GM23338 (cell line): ENCODE measurements at regions not wholly inside any gene's neighbourhood (a gene's known extent, or its start where the extent isn't known, plus 50 kb on each side); places are given as distances from the start of the nearest gene placed in this dataset.

ENCODE experiments used
- EZH2phosphoT487 ChIP-seq: fragments of 200-600 bp; sonication (generic); IDR thresholded peaks from one replicate; pipeline ENCODE4 v1.8.1; 2018; ENCODE audit warnings: antibody characterized with exemption; ENCODE audit not compliant: unreplicated experiment
- JUNB ChIP-seq: IDR thresholded peaks from one replicate; pipeline ENCODE4 v1.6.1; 2016; ENCODE audit warnings: antibody characterized with exemption; ENCODE audit not compliant: unreplicated experiment
- NANOG ChIP-seq: IDR thresholded peaks from 2 replicates; pipeline ENCODE4 v1.6.1; 2016; ENCODE audit warnings: antibody characterized with exemption, borderline replicate concordance
- ZNF114 ChIP-seq: fragments of 250-450 bp; sonication (Bioruptor Pico); IDR thresholded peaks from 2 replicates; pipeline ENCODE4 v1.5.0; 2020; ENCODE audit warnings: mild to moderate bottlenecking, moderate library complexity
- TF ChIP-seq, protein P1 (sequence below): fragments of 250-450 bp; sonication (Bioruptor Pico); IDR thresholded peaks from 2 replicates; pipeline ENCODE4 v1.5.0; 2020; ENCODE audit warnings: mild to moderate bottlenecking, moderate library complexity
- TF ChIP-seq, protein P2 (sequence below), 2 experiments: fragments of 200-600 bp in 1 of 2; sonication (generic) in 1 of 2; conservative IDR thresholded peaks; 2 replicates each; pipeline versions ENCODE4 v1.5.1 to v1.6.1; 2016 to 2017; ENCODE audit warnings: antibody characterized with exemption in 2 of 2, low read depth in 2 of 2, mild to moderate bottlenecking in 2 of 2, moderate library complexity in 1 of 2
- TF ChIP-seq, protein P3 (sequence below): IDR thresholded peaks from 2 replicates; pipeline ENCODE4 v1.6.1; 2016; ENCODE audit warnings: antibody characterized with exemption

DNA sequence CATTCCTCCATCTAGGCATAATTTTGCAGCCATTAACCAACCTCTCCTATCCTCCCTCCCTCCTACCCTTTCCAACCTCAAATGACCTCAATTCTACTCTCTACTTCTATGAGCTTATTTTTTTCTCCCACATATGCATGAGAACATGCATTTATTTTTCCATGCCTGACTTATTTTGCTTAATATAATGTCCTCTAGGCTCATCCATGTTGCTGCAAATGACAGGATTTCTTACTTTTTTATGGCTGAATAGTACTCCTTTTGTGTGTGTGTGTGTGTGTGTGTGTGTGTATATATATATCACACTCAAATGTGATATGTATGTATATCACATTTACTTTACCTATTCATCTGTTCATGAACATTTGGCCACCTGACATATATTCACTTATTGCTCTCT, 339.4 kb downstream of the SIPA1L2 start (continued):
- TF ChIP-seq, protein P1, sequence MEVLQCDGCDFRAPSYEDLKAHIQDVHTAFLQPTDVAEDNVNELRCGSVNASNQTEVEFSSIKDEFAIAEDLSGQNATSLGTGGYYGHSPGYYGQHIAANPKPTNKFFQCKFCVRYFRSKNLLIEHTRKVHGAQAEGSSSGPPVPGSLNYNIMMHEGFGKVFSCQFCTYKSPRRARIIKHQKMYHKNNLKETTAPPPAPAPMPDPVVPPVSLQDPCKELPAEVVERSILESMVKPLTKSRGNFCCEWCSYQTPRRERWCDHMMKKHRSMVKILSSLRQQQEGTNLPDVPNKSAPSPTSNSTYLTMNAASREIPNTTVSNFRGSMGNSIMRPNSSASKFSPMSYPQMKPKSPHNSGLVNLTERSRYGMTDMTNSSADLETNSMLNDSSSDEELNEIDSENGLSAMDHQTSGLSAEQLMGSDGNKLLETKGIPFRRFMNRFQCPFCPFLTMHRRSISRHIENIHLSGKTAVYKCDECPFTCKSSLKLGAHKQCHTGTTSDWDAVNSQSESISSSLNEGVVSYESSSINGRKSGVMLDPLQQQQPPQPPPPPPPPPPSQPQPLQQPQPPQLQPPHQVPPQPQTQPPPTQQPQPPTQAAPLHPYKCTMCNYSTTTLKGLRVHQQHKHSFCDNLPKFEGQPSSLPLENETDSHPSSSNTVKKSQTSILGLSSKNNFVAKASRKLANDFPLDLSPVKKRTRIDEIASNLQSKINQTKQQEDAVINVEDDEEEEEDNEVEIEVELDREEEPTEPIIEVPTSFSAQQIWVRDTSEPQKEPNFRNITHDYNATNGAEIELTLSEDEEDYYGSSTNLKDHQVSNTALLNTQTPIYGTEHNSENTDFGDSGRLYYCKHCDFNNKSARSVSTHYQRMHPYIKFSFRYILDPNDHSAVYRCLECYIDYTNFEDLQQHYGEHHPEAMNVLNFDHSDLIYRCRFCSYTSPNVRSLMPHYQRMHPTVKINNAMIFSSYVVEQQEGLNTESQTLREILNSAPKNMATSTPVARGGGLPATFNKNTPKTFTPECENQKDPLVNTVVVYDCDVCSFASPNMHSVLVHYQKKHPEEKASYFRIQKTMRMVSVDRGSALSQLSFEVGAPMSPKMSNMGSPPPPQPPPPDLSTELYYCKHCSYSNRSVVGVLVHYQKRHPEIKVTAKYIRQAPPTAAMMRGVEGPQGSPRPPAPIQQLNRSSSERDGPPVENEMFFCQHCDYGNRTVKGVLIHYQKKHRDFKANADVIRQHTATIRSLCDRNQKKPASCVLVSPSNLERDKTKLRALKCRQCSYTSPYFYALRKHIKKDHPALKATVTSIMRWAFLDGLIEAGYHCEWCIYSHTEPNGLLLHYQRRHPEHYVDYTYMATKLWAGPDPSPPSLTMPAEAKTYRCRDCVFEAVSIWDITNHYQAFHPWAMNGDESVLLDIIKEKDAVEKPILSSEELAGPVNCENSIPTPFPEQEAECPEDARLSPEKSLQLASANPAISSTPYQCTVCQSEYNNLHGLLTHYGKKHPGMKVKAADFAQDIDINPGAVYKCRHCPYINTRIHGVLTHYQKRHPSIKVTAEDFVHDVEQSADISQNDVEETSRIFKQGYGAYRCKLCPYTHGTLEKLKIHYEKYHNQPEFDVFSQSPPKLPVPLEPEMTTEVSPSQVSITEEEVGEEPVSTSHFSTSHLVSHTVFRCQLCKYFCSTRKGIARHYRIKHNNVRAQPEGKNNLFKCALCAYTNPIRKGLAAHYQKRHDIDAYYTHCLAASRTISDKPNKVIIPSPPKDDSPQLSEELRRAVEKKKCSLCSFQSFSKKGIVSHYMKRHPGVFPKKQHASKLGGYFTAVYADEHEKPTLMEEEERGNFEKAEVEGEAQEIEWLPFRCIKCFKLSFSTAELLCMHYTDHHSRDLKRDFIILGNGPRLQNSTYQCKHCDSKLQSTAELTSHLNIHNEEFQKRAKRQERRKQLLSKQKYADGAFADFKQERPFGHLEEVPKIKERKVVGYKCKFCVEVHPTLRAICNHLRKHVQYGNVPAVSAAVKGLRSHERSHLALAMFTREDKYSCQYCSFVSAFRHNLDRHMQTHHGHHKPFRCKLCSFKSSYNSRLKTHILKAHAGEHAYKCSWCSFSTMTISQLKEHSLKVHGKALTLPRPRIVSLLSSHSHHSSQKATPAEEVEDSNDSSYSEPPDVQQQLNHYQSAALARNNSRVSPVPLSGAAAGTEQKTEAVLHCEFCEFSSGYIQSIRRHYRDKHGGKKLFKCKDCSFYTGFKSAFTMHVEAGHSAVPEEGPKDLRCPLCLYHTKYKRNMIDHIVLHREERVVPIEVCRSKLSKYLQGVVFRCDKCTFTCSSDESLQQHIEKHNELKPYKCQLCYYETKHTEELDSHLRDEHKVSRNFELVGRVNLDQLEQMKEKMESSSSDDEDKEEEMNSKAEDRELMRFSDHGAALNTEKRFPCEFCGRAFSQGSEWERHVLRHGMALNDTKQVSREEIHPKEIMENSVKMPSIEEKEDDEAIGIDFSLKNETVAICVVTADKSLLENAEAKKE (CRISPR knock-in tag), result no peak
- TF ChIP-seq JUNB (no peak), EZH2phosphoT487 (no peak), NANOG (no peak), ZNF114 (CRISPR knock-in tag) (no peak)
- TF ChIP-seq, protein P2, sequence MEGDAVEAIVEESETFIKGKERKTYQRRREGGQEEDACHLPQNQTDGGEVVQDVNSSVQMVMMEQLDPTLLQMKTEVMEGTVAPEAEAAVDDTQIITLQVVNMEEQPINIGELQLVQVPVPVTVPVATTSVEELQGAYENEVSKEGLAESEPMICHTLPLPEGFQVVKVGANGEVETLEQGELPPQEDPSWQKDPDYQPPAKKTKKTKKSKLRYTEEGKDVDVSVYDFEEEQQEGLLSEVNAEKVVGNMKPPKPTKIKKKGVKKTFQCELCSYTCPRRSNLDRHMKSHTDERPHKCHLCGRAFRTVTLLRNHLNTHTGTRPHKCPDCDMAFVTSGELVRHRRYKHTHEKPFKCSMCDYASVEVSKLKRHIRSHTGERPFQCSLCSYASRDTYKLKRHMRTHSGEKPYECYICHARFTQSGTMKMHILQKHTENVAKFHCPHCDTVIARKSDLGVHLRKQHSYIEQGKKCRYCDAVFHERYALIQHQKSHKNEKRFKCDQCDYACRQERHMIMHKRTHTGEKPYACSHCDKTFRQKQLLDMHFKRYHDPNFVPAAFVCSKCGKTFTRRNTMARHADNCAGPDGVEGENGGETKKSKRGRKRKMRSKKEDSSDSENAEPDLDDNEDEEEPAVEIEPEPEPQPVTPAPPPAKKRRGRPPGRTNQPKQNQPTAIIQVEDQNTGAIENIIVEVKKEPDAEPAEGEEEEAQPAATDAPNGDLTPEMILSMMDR (conservative IDR thresholded peaks at IDR 0.05; ENCODE audit: low read depth in 2 of 2), result no peak
- TF ChIP-seq, protein P3, sequence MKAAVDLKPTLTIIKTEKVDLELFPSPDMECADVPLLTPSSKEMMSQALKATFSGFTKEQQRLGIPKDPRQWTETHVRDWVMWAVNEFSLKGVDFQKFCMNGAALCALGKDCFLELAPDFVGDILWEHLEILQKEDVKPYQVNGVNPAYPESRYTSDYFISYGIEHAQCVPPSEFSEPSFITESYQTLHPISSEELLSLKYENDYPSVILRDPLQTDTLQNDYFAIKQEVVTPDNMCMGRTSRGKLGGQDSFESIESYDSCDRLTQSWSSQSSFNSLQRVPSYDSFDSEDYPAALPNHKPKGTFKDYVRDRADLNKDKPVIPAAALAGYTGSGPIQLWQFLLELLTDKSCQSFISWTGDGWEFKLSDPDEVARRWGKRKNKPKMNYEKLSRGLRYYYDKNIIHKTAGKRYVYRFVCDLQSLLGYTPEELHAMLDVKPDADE, result no peak
